ENCODE measurements at regions not wholly inside any gene's neighbourhood (a gene's known extent, or its start where the extent isn't known, plus 50 kb on each side); places are given as distances from the start of the nearest gene placed in this dataset.

DNA sequence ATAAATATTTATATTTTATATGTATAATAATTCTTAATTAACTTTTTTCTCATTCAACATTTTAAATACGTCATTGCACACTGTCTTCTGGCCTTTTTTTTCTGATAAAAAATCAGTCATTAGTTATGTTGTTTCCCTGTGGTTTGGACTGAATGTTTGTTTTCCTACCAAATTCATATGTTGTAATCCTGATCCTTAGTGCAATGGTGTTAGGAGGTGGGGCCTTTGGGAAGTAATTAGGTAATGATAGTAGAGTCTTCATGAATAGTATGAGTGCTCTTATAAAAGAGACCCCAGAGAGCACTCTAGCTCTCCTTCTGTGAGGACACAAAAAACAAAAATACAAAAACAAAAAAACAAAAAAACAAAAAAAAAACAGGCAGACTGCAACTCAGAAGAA, 117.2 kb downstream of the GASK1B start:
- DNase-seq (ENCODE audit: extremely low read depth, low read depth) = no peak
- TF ChIP-seq, protein P1, sequence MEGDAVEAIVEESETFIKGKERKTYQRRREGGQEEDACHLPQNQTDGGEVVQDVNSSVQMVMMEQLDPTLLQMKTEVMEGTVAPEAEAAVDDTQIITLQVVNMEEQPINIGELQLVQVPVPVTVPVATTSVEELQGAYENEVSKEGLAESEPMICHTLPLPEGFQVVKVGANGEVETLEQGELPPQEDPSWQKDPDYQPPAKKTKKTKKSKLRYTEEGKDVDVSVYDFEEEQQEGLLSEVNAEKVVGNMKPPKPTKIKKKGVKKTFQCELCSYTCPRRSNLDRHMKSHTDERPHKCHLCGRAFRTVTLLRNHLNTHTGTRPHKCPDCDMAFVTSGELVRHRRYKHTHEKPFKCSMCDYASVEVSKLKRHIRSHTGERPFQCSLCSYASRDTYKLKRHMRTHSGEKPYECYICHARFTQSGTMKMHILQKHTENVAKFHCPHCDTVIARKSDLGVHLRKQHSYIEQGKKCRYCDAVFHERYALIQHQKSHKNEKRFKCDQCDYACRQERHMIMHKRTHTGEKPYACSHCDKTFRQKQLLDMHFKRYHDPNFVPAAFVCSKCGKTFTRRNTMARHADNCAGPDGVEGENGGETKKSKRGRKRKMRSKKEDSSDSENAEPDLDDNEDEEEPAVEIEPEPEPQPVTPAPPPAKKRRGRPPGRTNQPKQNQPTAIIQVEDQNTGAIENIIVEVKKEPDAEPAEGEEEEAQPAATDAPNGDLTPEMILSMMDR (IDR thresholded peaks at IDR 0.05; ENCODE audit: low read depth, low read length, missing control alignments) = no peak
- no peak overlapping the region for H3K4me3 ChIP-seq (replicated peaks; ENCODE audit: low read depth, low read length)

DNA sequence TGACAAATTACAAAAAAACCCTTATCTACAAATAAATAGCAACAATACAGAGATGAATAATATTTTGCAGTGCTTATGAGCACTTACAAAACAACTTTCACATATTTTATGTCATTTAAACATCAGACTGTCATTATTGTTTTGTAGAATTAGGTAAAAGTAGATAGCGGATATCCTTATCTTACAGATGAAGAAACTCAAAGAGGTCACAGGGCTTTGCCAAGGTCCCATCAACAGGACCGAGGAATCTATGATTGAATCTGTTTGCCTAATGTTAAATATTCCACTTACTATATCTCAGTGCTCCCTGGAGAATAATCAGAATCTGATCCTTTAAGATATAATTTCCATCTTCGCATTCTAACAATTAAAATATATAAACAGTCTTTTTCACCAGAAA, 119.0 kb downstream of the GASK1B start:
- no peak for DNase-seq (ENCODE audit: extremely low read depth, low read depth)
- H3K4me3 ChIP-seq (replicated peaks; ENCODE audit: low read depth, low read length) = no peak overlapping the region
- TF ChIP-seq, protein P1 (IDR thresholded peaks at IDR 0.05; ENCODE audit: low read depth, low read length, missing control alignments) = no peak

DNA sequence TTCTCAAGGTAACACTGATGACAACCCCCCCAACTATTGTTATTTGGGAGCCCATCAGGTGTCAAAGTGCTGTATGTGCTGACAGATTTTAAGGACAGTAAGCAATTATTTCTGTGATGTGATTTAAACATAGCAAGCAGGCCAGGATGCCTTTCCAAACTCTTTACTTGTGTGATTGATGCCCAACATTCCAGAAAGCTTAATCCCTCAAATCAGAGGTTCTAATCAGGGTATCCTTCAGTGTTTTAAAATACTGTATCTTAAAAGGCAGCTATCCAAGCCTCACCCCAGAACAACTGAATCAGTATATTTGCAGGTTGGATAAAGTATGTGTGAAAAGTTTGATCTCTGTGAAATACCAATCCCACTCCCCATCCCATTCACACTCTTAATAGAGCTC, 119.7 kb downstream of the GASK1B start:
- no peak overlapping the region for H3K4me3 ChIP-seq (replicated peaks; ENCODE audit: low read depth, low read length)
- TF ChIP-seq, protein P1 (IDR thresholded peaks at IDR 0.05; ENCODE audit: low read depth, low read length, missing control alignments) = no peak
- no peak for DNase-seq (ENCODE audit: extremely low read depth, low read depth)

DNA sequence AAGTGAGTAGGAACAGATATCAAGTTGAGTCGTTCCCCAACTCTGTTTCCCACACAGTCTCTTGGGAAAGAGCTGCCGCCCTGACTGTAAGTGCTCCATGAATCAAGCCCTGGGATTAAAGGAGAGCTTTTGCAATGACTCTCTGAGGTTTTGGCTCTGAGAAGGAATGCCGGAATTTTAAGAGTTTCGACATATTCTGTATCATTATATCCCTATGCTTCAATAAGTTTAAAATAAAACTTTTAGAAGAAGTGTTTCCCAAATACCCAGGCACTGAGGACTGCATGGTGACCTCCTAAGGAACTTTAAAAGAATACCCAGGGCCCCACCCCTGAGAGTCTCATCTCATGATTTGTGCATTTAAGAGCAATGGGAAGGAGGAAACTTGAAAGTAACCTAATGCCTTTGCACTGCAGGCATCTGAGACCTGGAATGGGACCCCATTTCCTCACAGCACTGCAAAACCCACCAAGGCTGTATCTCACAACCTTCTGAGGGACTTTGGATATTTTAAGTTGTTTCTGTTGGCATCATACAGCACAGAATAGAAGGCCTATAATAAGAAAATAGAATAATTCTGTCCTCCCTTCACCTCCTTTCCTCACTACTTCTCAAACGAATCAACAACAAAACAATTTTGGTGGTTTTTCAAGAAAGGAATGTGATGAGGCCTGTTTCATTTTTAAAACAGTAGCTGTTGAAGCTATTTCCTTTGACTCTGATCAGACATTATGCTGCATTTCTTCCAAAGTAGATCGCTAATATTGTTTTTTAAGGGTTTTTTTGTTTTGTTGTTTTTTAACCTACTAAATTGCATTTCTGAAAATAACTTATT, 121.2 kb downstream of the GASK1B start:
- DNase-seq (ENCODE audit: extremely low read depth, low read depth) = no peak

DNA sequence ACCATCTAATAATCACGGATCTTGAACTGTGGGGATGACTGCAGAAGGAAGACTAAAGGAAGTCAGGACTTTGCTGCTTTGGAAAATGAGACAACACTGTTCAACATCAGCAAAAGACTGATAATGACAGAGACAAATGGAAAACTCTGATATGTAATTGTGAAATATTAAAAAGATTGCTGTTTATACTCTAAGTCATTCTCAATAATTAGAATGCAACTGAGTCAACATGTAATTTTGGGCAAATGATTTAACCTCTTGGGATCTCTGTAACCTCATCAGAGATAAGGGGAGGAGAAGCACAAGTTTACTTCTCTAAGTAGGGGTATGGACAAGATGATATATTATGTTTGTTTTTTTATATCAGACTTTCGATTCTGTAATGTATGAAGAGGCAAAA, 121.9 kb downstream of the GASK1B start:
- DNase-seq (ENCODE audit: extremely low read depth, low read depth) = no peak
- TF ChIP-seq, protein P1 (IDR thresholded peaks at IDR 0.05; ENCODE audit: low read depth, low read length, missing control alignments) = no peak

More for the DNA sequence above, 121.2 kb downstream of the GASK1B start:
- TF ChIP-seq, protein P1 (IDR thresholded peaks at IDR 0.05; ENCODE audit: low read depth, low read length, missing control alignments) = no peak
- no peak overlapping the region for H3K4me3 ChIP-seq (replicated peaks; ENCODE audit: low read depth, low read length)

GRCh38 chr4:158046345-158046744, 126.5 kb downstream of the GASK1B start:
- TF ChIP-seq, protein P1 (IDR thresholded peaks at IDR 0.05; ENCODE audit: low read depth, low read length, missing control alignments) = no peak
- no peak overlapping the region for H3K4me3 ChIP-seq (replicated peaks; ENCODE audit: low read depth, low read length)
- DNase-seq (ENCODE audit: extremely low read depth, low read depth) = no peak

More for the DNA sequence above, 121.9 kb downstream of the GASK1B start:
- no peak overlapping the region for H3K4me3 ChIP-seq (replicated peaks; ENCODE audit: low read depth, low read length)

All from HFF-Myc (cell line).